Fibroblast of lung (primary cell): ENCODE measurements at regions not wholly inside any gene's neighbourhood (a gene's known extent, or its start where the extent isn't known, plus 50 kb on each side); places are given as distances from the start of the nearest gene placed in this dataset.

ENCODE experiments used
- DNase-seq, 2 donors: peaks; one replicate each; pipeline versions ENCODE4 v3.0.0 to v3.0.0-alpha.2; 2010; ENCODE audit warnings: low read depth in 2 of 2
- H2AFZ ChIP-seq: 2 replicates; pipeline ENCODE4 v1.5.1; 2012; ENCODE audit warnings: low read length, control low read depth, inconsistent platforms
- H3K27ac ChIP-seq: 2 replicates; pipeline ENCODE4 v1.5.1; 2011; ENCODE audit warnings: low read length, control low read depth; ENCODE audit not compliant: insufficient read depth
- H3K27me3 ChIP-seq: 2 replicates; pipeline ENCODE4 v1.5.1; 2011; ENCODE audit warnings: mild to moderate bottlenecking, low read length; ENCODE audit not compliant: control insufficient read depth, insufficient read depth
- H3K36me3 ChIP-seq: 2 replicates; pipeline ENCODE4 v1.5.1; 2011; ENCODE audit warnings: low read length; ENCODE audit not compliant: control insufficient read depth, insufficient read depth
- H3K4me1 ChIP-seq: 2 replicates; pipeline ENCODE4 v1.5.1; 2011; ENCODE audit warnings: low read length; ENCODE audit not compliant: control insufficient read depth, insufficient read depth; ENCODE audit errors: extremely low read depth
- H3K4me2 ChIP-seq: 2 replicates; pipeline ENCODE4 v1.5.1; 2011; ENCODE audit warnings: low read length, control low read depth; ENCODE audit not compliant: insufficient read depth; ENCODE audit errors: extremely low read depth
- H3K4me3 ChIP-seq, 4 experiments: fragments of 200-600 bp in 1 of 4; sonication (generic) in 1 of 4; replicated peaks in 1 of 4; 2 replicates each; pipeline ENCODE4 v1.5.1; 2011 to 2016; ENCODE audit warnings: low read length in 4 of 4, low read depth in 3 of 4, mild to moderate bottlenecking in 3 of 4, control low read depth in 2 of 4, inconsistent platforms in 1 of 4, mixed read lengths in 1 of 4; ENCODE audit not compliant: insufficient read depth in 1 of 4; ENCODE audit errors: control extremely low read depth in 1 of 4
- H3K79me2 ChIP-seq: 2 replicates; pipeline ENCODE4 v1.5.1; 2012; ENCODE audit warnings: mild to moderate bottlenecking, low read length, inconsistent platforms; ENCODE audit not compliant: control insufficient read depth, insufficient read depth
- H3K9ac ChIP-seq: 2 replicates; pipeline ENCODE4 v1.5.1; 2011; ENCODE audit warnings: mild to moderate bottlenecking, low read length, control low read depth; ENCODE audit not compliant: insufficient read depth
- H3K9me3 ChIP-seq: 2 replicates; pipeline ENCODE4 v1.5.1; 2012; ENCODE audit warnings: low read depth, low read length; ENCODE audit not compliant: control insufficient read depth, insufficient read depth
- H4K20me1 ChIP-seq: 2 replicates; pipeline ENCODE4 v1.5.1; 2011; ENCODE audit warnings: low read length; ENCODE audit not compliant: control insufficient read depth, insufficient read depth; ENCODE audit errors: extremely low read depth
- EZH2 ChIP-seq: IDR thresholded peaks from 2 replicates; pipeline ENCODE4 v1.5.1; 2012; ENCODE audit warnings: low read length, control low read depth, mild to moderate bottlenecking; ENCODE audit errors: missing control alignments
- TF ChIP-seq, protein P1 (sequence below), 2 donors: IDR thresholded peaks in 1 of 2; conservative IDR thresholded peaks in 1 of 2; 1 replicate in 1 of 2; 2 replicates in 1 of 2; pipeline ENCODE4 v1.5.1; 2011 to 2012; ENCODE audit warnings: low read length in 2 of 2, control low read depth in 1 of 2, inconsistent platforms in 1 of 2, low read depth in 1 of 2, mild to moderate bottlenecking in 1 of 2

DNA sequence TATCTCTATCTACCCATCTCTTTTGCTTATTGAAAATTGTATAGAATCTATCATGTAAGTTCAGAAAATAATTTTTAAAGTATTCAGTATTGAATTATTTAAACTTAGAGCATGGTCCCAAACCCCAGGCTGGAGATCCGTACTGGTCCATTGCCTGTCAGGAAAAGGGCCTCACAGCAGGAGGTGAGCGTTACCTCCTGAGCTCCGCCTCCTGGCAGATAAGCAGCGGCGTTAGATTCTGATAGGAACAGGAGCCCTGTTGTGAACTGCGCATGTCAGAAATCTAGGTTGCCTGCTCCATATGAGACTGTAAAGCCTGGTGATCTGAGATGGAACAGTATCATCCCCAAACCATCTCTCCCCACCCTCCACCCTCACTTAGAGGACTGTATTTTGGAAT lies 266.0 kb upstream of the CNTNAP2 start:
- Histone ChIP-seq H3K4me2 (no peak overlapping the region), H2AFZ (no peak overlapping the region), H3K4me3 (no peak overlapping the region), H3K27me3 (no peaks in the 10 kb centered on the region), H3K9me3 (no peaks in the 10 kb centered on the region), H4K20me1 (no peaks in the 10 kb centered on the region), H3K79me2 (no peaks in the 10 kb centered on the region), H3K36me3 (no peaks in the 10 kb centered on the region), H3K27ac (no peak overlapping the region), H3K4me1 (no peaks in the 10 kb centered on the region), H3K9ac (no peak overlapping the region)
- DNase-seq: no peak
- TF ChIP-seq, protein P1, sequence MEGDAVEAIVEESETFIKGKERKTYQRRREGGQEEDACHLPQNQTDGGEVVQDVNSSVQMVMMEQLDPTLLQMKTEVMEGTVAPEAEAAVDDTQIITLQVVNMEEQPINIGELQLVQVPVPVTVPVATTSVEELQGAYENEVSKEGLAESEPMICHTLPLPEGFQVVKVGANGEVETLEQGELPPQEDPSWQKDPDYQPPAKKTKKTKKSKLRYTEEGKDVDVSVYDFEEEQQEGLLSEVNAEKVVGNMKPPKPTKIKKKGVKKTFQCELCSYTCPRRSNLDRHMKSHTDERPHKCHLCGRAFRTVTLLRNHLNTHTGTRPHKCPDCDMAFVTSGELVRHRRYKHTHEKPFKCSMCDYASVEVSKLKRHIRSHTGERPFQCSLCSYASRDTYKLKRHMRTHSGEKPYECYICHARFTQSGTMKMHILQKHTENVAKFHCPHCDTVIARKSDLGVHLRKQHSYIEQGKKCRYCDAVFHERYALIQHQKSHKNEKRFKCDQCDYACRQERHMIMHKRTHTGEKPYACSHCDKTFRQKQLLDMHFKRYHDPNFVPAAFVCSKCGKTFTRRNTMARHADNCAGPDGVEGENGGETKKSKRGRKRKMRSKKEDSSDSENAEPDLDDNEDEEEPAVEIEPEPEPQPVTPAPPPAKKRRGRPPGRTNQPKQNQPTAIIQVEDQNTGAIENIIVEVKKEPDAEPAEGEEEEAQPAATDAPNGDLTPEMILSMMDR (conservative IDR thresholded peaks at IDR 0.05 in 1 of 2, IDR thresholded peaks at IDR 0.05 in 1 of 2; ENCODE audit: low read depth in 1 of 2, low read length in 2 of 2): no peak
- no peak for TF ChIP-seq EZH2

DNA sequence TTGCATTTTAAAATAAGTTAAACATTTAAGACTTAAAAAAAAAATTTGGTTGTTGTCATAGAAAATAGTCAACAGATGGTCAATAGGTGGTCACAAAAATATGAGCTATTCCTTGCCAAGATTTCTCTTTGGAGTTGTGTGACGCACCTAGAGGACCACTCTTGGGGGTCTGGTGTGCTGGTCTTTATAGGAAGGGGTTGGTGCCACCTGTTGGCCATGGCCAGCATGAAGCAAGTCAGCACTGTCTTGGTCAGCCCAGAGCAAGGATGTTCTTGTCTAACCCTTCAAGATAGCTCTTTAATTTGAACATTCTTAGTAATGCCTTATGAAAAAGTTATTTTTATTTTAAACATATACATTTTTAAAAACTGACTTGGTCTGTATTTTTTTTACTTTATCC lies 267.9 kb upstream of the CNTNAP2 start:
- Histone ChIP-seq H3K27ac (no peak overlapping the region), H3K4me1 (no peaks in the 10 kb centered on the region), H3K27me3 (no peaks in the 10 kb centered on the region), H4K20me1 (no peaks in the 10 kb centered on the region), H3K9me3 (no peaks in the 10 kb centered on the region), H3K4me2 (no peak overlapping the region), H3K36me3 (no peaks in the 10 kb centered on the region), H3K9ac (no peak overlapping the region), H3K4me3 (no peak overlapping the region), H2AFZ (no peak overlapping the region), H3K79me2 (no peaks in the 10 kb centered on the region)
- TF ChIP-seq, protein P1 (conservative IDR thresholded peaks at IDR 0.05 in 1 of 2, IDR thresholded peaks at IDR 0.05 in 1 of 2; ENCODE audit: low read depth in 1 of 2, low read length in 2 of 2): peak in 1 of 2 donors; percentile 50
- no peak for TF ChIP-seq EZH2
- peak in 1 of 2 donors; percentile 22 for DNase-seq

DNA sequence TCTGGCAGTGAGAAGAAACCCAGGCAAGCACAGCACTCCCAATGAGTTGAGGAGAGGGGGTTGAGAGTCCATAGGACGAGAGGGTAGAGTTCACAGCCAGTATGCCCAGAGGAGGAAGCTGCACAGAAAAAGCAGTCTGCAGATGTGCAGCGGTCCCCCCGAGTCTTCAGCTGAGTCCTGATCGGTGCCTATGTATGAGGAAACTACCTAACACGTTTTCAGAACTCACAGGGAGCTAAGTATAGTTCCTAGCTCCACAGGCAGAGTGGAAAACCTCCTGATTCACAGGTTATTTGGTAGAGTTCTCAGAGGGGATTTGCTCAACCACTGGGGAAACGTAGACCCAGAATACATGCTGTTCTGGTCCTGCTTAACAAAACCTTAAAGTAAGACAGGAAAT lies 271.3 kb upstream of the CNTNAP2 start:
- no peaks in the 10 kb centered on the region for H3K4me1 ChIP-seq
- H3K4me2 ChIP-seq: no peak overlapping the region
- no peak overlapping the region for H2AFZ ChIP-seq
- no peak overlapping the region for H3K27ac ChIP-seq
- TF ChIP-seq, protein P1 (conservative IDR thresholded peaks at IDR 0.05 in 1 of 2, IDR thresholded peaks at IDR 0.05 in 1 of 2; ENCODE audit: low read depth in 1 of 2, low read length in 2 of 2): no peak
- TF ChIP-seq EZH2: no peak
- no peaks in the 10 kb centered on the region for H3K36me3 ChIP-seq
- H3K27me3 ChIP-seq: no peaks in the 10 kb centered on the region
- no peak overlapping the region for H3K9ac ChIP-seq
- no peaks in the 10 kb centered on the region for H4K20me1 ChIP-seq
- no peaks in the 10 kb centered on the region for H3K79me2 ChIP-seq
- no peak overlapping the region for H3K4me3 ChIP-seq
- H3K9me3 ChIP-seq: no peaks in the 10 kb centered on the region
- no peak for DNase-seq
